ENCODE measurements at regions not wholly inside any gene's neighbourhood (a gene's known extent, or its start where the extent isn't known, plus 50 kb on each side); places are given as distances from the start of the nearest gene placed in this dataset.
"Not testable (repeated sequence)": the region's sequence is repeated elsewhere in the genome, so short reads cannot be mapped to it uniquely, and the experiment has no call there.

DNA sequence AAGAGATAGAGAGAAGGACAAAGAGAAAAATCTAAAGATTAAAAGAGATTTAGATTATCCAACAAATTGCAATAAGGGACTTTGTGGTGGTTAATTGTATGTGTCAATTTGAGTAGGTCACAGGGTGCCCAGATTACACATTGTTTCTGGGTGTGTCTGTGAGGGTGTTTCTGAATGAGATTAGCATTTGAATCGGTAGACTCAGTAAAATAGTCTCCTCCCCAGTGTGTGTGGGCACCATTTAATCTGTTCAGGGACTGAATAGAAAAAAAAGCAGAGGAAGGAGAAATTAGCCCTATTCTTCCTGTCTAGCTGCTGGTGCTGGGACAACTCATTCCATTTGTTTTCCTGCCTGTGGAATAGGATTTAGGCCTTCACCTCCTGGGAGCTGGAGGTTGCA lies 339.8 kb upstream of the EPHA4 start:
- no peak for DNase-seq

DNA sequence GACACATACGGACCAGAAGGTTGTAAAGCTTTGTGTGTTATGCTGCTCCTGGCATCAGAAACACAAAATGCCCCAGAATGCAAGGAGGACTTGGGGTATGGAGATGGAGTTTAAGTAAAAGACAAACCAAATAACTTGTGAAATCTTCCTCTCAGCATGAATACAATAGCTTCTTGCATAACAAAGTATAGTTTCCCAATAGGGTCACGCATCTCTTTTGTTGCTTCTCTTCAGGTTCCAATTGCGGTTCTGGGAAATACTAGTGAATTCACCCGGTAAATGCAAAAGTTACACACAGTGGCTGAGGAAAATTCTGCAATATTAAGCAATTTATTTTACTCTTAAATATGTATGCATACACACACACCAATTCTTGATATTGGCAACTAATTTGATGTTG lies 339.2 kb upstream of the EPHA4 start:
- no peak for DNase-seq

DNA sequence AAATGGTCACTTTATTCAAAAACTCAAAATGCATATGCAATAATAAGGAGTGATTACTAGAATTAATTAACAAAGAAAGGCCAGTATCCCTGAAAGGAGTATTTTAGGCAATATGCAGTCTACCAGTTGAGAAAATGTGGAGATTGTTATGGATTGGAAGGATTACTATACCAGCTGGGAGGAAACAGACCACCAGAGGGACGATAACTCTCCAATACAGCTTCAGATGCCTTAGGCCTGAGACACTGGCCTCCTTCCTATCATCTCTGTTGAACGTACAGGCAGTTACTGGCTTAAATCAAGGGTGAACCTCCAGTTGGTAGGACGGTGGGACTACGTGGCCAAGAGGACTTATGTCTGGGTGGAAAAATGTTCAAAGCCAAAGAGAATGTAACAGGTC lies 336.4 kb upstream of the EPHA4 start:
- no peak for DNase-seq

DNA sequence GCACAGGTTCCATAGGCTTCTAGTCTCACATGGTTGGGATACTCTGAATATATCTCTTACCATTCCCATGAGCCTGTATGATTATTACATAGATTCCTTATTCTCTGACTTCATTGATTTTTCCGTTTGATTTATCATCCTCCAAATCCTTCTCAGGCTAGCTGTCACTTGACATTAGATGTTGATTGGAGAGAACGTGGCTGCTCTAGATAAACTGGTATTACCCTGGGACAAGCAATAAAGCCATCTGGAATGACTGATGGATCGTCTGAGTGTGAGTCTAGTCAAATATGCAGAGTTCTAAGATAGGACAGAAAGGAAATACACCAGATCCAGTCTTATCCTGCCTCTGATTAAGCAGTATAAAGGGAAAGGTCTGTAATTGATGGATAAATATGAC lies 325.6 kb upstream of the EPHA4 start:
- no peak for DNase-seq

DNA sequence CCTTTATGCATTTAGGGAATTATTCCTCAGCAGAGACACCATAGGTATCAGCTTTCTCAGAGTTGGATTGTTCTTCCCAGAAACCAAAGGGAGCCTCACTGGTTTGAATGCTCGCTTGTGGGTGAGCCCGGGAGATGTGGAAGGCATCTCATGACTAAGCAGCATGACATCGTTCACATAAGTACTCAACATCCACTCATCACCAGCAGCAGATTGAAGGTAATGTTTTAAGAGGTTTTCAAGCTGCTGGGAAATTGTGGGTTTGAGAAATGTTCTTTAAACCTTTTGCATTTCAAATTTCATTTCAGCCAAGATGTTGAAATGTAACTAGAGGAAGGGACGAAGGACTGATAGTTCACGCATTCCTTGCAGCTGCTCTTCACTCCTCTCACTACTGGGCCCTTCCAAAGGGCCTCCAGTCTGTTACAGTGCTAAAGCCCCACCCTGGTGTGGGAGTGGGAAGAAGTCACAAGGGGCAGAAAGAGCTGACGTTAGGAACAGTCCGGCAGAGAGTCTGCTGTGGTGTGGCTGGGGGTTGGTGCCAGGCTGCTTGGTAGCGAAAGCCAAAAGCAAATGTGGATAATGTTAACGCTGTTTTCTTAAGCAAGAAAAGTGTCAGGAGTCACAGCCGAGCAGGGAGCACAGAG lies 324.5 kb upstream of the EPHA4 start:
- DNase-seq: no peak

DNA sequence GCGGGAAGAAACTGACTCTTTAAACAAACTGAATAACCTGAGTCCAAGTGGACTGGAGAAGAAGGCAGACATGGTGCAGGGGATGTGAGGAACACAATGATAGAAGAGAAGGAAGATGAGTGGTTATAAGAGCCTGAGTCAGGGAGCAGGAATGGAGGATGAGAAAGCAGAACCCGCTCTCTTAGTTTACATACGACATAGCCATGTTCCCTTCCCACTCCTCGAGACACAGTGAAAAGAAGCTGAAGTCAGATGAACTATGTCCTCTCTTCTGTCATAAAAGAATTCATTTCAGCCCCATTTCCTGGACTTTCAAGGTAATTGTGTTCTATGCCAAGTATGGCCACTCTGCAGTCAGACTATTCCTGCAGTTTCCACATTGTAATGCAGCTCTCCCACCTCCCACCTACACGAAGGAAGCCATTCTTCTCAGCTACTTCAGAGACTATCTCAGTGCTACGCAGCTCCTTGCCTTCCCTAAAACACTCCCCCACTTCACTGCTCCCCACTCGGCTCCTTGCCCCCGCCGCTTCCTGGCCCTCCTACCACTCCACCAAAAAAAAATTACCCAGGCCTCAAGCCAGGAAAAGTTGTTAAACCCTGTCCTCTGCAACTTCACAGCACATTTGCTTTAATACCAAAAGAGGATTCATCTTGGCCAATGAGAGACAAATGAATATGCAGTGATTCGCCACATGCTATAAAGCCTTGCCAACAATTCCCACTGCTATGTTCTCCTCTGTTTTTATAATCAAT lies 323.4 kb upstream of the EPHA4 start:
- DNase-seq: no peak

DNA sequence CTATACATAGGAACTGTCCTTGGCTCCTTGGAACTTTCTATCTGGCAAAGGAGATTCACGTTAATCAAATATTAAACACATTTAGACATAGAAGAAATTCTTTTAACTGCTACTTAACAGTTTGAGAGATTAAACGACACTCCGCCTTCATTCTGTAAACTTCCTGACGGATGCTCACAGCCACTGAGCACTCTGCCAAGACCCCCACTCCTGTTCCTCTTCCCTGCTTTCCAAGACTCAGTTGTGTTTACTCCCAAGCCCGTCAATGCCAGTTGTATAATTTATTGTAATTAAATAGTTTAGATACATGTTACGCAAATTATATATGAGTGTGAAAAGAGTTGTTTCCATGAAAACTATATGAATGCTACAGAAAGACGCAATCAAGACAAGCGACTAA lies 321.4 kb upstream of the EPHA4 start:
- DNase-seq: no peak

DNA sequence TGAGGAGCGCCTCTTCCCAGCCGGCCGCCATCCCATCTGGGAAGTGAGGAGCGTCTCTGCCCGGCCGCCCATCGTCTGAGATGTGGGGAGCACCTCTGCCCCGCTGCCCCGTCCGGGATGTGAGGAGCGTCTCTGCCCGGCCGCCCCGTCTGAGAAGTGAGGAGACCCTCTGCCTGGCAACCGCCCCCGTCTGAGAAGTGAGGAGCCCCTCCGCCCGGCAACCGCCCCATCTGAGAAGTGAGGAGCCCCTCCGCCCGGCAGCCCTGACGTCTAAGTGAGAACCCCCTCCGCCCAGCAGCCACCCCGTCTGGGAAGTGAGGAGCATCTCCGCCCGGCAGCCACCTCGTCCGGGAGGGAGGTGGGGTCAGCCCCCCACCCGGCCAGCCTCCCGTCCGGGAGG lies 319.9 kb upstream of the EPHA4 start:
- DNase-seq: not testable (repeated sequence)

DNA sequence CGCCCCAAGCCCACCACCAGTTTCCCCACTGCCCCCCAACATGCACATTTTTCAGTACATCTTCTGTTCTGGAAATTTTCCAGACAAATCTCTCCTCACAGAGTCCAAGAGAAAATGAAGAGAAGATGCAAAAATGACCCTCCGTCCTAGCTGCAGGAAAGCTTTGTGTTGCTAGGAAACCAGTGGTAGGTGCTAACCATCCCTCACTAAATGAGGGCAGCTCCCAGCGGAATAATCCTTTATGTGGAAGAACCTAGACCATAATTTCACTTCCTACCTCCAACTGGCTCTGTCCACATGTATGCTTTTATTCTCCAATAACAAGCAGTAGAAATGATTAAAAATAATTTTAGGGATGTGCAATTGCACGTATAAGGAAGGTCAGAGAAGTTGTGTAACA lies 311.9 kb upstream of the EPHA4 start:
- no peak for DNase-seq

DNA sequence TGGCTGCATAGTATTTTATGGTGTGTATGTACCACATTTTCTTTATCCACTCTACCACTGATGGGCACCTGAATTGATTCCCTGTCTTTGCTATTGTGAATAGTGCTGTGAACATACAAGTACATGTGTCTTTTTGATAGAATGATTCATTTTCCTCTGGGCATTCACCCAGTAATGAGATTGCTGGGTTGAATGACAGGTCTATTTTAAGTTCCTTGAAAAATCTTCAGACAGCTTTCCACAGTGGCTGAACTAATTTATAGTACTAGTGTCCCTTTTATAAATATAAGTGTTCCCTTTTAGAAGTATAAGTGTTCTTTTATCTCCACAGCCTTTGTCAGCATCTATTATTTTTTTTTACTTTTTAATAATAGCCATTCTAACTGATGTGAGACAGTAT lies 303.9 kb upstream of the EPHA4 start:
- no peak for DNase-seq

DNA sequence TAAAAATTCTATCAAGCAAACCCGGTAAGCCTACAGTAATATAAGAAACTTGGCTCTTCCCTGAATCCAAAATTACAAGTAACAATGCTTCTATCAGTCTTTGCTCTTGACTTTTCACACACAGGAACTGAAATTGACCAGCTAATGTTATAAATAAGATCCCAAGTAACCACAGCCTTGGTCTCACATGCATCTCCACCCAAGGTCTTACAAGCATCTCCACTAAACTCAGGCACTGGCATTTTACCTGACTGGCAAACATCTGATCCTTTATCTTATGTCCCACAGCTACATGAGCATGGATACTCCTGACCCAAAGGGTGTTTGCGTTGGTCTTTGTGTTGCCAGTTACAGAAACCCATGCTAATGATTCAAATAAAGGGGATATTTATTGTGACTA lies 302.3 kb upstream of the EPHA4 start:
- DNase-seq: no peak

DNA sequence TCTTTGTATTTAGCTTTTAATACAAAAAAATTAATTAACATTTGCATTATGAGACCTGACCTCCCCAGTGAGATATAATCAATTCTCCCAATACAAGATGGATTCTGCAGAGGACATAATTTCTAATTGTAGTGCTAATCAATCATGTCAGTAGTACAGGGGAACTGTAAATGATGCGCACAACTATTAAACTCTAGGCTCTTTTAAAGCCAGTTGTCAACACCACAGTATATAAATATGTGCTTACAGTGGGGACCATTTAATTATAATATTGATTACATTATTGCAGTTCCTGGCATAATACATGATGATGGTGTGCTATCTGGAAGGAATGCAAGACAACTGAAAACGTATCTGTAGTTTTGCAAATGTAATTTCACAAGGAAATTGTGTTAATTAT lies 285.6 kb upstream of the EPHA4 start:
- DNase-seq: no peak

DNA sequence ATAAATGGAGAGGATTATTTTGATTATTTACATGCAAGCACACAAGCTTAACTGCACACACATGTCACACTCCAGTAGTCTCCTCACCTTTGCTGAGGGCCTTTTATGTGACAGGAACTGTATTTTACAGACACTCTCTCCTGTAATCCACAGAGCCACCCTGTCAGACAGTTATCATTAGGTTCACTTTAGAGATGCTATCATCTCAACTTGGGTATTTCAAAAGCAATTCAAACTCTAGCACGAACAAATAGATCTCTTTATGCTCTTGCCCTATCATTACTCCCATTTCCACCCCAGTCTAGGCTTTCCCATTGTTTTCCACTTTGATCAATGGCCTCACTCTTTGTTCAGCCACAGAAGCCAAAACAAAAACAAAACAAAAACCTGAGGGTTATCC lies 281.2 kb upstream of the EPHA4 start:
- DNase-seq: no peak

DNA sequence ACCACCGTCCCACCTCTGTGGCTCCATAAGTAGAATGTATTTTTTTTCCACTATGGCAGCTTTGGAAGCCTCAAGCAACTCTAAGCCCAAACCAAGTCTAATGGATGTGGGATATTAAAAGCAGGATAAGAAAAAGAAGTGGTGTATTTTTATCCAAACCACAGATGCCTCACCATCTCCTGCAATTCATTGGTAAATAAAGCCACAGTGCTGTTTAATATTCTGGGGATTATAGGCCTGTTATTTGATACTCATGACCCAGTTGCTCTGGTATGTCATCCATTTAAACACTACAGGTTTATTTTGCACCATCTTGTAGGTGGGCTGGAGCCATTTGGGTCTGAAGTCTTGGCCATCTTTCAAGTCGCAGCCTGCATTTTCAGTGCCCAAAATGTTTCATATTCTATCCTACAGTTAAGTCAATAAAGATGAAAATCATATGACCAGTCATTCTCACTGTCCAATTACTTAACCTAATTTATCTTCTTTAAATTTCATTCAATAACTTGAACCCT lies 279.5 kb upstream of the EPHA4 start:
- DNase-seq: no peak

DNA sequence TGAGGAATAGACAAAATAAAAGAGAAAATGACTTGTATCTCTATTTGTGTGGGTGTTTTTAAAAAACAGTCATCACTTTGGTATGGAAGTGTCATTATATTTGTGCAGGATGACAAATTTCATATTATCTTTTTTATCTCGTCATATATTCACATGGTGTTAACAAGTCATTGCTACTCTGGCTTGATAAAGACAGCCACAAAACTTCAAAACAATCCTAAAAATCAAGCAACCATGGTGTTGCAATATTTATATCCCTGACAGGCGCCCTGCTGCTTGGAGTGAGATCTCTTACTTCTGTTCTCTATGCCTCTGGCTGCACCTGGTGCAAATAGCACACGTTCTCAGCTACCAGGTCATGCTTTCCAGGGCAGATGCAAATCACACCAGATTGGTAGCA lies 278.0 kb upstream of the EPHA4 start:
- DNase-seq: no peak

DNA sequence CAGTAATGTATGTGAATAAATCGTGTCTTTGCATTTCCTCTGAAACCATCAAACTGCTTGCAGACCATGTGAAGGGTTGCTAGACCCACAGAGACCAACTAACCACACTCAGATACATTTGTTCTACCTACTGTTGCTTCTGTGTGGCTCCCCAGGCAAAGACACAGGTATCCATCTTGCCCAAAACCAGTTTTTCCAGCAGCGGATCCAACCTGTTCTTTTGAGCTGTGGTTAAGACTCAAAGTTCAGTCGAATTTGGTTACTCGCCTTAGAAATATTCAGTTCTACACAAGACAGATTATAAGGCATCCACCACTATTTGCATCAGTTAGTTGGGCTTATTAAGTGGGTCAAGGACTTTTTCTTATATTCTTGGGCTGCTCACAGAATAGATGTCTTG lies 276.2 kb upstream of the EPHA4 start:
- no peak for DNase-seq

DNA sequence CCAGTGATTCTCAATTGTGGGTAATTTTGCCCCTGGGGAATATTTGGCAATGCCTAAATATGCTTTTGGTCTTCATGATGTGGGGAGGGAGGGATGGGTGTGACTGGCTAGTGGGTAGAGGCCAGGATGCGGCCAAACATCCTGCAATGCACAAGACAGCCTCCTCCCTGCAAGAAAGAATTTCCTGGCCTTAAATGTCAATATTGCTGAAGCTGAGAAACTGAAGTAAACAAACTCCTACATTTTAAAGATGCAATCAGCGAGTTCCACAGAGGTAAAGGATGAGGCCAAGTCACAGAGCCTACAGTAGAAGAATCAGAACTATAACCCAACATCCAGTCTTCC lies 272.9 kb upstream of the EPHA4 start:
- DNase-seq: no peak

DNA sequence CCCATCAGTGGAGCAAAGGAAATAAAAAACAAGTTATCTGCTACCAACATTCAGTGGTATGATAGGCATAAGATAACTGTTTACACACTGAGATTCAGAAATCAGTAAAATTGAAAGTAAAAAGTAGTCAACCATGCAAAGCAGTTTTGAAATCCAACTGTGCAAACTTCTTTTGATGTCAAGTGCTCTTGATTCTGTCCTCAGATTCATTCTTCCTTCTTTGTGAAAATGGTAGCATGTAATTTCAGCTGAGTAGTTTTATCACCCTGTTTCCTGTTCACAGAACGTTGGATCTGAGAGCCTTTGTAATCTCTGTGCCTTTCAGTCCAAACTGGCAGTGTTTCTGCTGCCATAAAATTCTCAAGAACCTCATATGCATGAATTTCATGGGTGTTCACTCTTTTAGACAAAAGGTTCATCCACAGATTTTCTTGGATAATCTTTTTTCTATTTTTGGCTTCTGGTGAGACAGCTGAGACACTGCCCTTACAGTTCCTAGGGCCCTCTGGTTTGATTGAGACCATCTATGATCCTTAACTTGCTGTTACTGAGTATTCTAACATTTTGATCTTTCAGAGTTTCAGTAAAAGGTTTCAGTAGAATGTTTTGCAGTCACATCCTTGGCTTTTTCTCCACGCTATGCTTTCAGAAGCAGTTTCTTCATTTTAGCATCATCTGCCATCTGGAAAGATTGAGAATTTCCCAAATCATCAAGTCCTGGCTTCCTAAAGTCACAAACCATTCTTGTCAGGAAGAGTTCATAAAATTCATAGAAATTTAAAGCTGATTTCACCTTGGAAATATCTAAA lies 272.3 kb upstream of the EPHA4 start:
- DNase-seq: no peak

DNA sequence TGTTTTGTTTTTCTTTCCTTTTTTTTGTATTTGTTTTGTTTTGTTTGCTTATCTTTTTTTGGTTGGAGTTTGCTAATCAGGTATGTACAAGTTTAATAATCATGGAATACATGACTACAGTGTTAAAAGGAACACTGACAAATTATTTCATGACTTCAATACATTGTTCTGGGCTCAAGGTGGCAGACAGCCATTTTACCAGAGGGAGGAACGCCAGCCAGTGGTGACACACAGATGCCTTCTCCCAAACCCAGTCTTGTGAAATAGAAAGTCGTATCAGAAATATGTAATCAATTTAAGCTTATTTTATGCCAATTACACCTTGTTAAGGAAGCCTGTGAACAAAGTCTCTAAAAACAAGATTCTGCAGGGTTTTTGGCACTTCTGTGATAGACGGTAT lies 264.0 kb upstream of the EPHA4 start:
- DNase-seq: no peak

DNA sequence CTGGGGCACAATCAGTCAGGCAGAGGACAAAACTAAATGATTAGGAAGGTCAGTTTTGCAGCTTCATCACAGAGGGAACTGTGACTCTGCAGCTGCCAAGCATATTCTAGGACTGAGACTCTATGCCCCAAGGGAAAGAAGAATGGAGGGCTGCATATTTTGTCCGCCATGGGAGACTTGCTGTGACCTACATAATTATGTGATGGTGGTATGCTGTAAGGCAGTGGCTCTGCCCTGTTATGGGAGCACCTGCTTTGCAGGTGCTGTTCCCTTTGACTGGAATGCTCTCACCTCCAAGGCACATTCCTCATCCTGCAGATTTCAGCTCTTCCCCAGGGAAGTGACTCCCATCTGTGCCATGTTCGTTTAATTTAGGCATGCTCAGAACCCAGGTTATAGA lies 261.9 kb upstream of the EPHA4 start:
- no peak for DNase-seq

DNA sequence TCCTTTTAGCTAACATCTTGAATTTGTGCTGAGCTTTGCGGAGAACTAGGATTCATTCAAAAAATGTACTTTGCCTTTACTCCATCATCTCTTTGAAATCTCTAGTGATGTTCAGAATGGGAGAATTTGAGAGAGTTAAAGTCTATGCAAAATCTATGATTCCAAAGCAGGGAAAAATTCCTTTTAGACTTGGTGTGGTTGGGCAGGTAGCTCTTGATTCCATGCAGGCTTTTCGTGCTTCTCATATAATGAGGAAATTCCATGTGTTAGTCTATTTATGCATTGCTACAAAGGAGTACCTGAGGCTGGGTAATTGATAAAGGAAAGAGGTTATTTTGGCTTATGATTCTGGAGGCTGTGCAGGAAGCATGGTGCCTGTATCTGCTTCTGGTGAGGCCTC lies 258.9 kb upstream of the EPHA4 start:
- DNase-seq: no peak

DNA sequence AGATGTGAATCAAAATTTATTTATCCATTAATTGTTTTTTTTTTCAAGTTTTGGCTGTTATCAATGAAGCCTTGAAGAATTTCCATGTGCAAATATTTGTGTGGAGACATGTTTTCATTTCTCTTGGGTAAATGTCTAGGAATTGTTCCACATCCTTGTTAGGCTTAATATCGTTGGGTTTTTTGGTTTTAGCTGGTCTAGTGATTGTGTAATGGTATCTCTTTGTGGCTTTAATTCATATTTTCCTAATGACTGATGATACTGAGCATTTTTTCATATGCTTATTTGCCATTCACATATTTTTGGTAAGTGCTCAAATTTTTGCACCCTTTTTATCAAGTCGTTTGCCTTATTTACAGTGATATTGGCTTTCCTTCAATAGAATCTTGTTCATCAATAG lies 250.3 kb upstream of the EPHA4 start:
- no peak for DNase-seq

DNA sequence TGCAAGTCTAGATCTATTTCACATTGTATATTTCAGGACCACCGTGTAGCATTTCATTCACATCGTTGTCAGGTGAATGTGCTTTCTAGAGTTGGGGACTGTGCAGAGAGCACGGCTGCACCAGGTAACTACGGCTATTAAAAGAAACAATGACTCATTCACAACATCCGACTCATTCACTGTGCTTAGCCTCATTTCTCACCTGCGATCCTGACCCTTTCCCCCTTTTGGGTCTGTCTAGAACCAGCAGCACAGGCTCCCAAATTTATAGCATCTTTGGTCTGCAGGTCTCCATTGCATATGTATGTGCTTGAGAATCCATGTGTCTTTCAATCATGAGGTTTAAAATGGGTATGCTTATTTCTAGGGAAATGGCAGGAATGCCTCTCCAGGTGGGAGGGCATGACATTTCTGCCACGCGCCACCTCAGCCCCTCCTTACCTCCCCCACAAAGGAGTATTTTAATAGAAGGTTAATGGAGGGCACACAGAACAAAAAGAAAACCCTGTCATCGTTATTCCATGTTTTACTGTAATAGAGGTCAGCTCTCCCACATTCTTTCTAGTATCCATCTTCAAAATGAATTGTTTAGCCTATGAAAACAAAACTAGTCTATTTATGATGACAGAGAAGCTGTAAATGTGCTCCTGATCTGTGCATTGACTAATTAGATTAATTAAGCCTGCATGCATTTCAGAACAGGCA lies 246.7 kb upstream of the EPHA4 start:
- no peak for DNase-seq

All from CD4-positive, alpha-beta T cell treated with Interferon alpha-2 for 1 hour (primary cell).